Activated naive CD4-positive, alpha-beta T cell treated with anti-CD3 and anti-CD28 coated beads, Interleukin-2, amount 10 ng/mL, durations not matched to agents 7 days and 5 days (primary cell): ENCODE measurements at regions not wholly inside any gene's neighbourhood (a gene's known extent, or its start where the extent isn't known, plus 50 kb on each side); places are given as distances from the start of the nearest gene placed in this dataset.

Experiments used
- CTCF ChIA-PET: fragments of 350-600 bp; sonication (Branson Sonifier 250); formaldehyde crosslinking; loops from one replicate; lab custom pipeline; 2021; ENCODE audit warnings: antibody characterized with exemption; lab: Charles Lee
- DNase-seq: peaks from one replicate; pipeline ENCODE4 v3.0.0-alpha.2; 2020
- H3K27ac Mint-ChIP-seq: one replicate; pipeline ENCODE4 v1.8.0; 2021; ENCODE audit warnings: mild to moderate bottlenecking, moderate library complexity, mixed read lengths
- H3K27me3 Mint-ChIP-seq: one replicate; pipeline ENCODE4 v1.8.0; 2021; ENCODE audit warnings: mild to moderate bottlenecking, mixed read lengths
- H3K36me3 Mint-ChIP-seq: one replicate; pipeline ENCODE4 v1.8.0; 2021; ENCODE audit warnings: mixed read lengths
- H3K4me1 Mint-ChIP-seq: one replicate; pipeline ENCODE4 v1.8.0; 2021; ENCODE audit warnings: mixed read lengths
- H3K4me3 Mint-ChIP-seq: one replicate; pipeline ENCODE4 v1.8.0; 2021; ENCODE audit warnings: mild to moderate bottlenecking, moderate library complexity, mixed read lengths
- H3K9me3 Mint-ChIP-seq: one replicate; pipeline ENCODE4 v1.8.0; 2021; ENCODE audit warnings: mixed read lengths

- Mint-ChIP-seq H3K4me1 (no peaks in the 10 kb centered on the region), H3K36me3 (no peaks in the 10 kb centered on the region), H3K27ac (no peak overlapping the region), H3K27me3 (no peaks in the 10 kb centered on the region), H3K4me3 (no peak overlapping the region), H3K9me3 (peaks cover 3% of the 10 kb centered on the region)
- CTCF ChIA-PET, result no interaction called here
- DNase-seq, result no peak
Measured at GRCh38 chr3:144756704-144757440, 785.2 kb downstream of the DIPK2A start.

DNA sequence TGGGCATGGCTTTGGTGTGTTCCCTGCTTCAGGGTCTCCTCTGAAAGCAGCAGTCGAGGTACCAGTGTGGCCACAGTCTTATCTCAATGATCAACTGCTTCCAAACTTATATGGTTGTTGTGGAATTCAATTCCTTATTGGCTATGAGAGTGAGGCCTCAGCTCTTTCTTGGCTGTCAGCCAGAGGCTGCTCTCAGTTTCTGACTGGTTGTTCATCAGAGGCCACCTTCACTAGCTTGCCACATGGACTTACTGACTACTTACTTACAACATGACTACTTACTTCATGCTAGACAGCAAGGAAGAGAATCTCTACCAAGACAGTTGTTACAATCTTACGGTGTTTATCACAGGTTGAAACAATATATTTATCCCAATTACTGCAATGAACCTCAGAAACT lies 789.2 kb downstream of the DIPK2A start:
- Mint-ChIP-seq H3K27ac (no peak overlapping the region), H3K9me3 (peaks cover 3% of the 10 kb centered on the region)
- CTCF ChIA-PET, result no interaction called here

GRCh38 chr3:144762091-144762490 lies 790.5 kb downstream of the DIPK2A start:
- CTCF ChIA-PET, result no interaction called here
- no peaks in the 10 kb centered on the region for H3K36me3 Mint-ChIP-seq
- H3K27me3 Mint-ChIP-seq, result no peaks in the 10 kb centered on the region
- no peak for DNase-seq
- no peak overlapping the region for H3K4me3 Mint-ChIP-seq
- H3K4me1 Mint-ChIP-seq, result no peaks in the 10 kb centered on the region
- H3K9me3 Mint-ChIP-seq, result peaks cover 3% of the 10 kb centered on the region
- no peak overlapping the region for H3K27ac Mint-ChIP-seq

More for the DNA sequence above, 789.2 kb downstream of the DIPK2A start:
- H3K27me3 Mint-ChIP-seq, result no peaks in the 10 kb centered on the region
- H3K36me3 Mint-ChIP-seq, result no peaks in the 10 kb centered on the region
- H3K4me3 Mint-ChIP-seq, result no peak overlapping the region
- H3K4me1 Mint-ChIP-seq, result no peaks in the 10 kb centered on the region
- DNase-seq, result no peak

GRCh38 chr3:144763878-144764454 lies 792.3 kb downstream of the DIPK2A start:
- H3K9me3 Mint-ChIP-seq, result no peaks in the 10 kb centered on the region
- H3K27ac Mint-ChIP-seq, result no peak overlapping the region
- H3K4me1 Mint-ChIP-seq, result no peaks in the 10 kb centered on the region
- no peaks in the 10 kb centered on the region for H3K36me3 Mint-ChIP-seq
- no peaks in the 10 kb centered on the region for H3K27me3 Mint-ChIP-seq
- CTCF ChIA-PET, result no interaction called here
- no peak overlapping the region for H3K4me3 Mint-ChIP-seq
- no peak for DNase-seq

- DNase-seq, result no peak
- CTCF ChIA-PET, result no interaction called here
- Mint-ChIP-seq H3K9me3 (no peaks in the 10 kb centered on the region), H3K36me3 (no peaks in the 10 kb centered on the region), H3K27me3 (no peaks in the 10 kb centered on the region), H3K27ac (no peak overlapping the region), H3K4me1 (no peaks in the 10 kb centered on the region), H3K4me3 (no peak overlapping the region)
Measured at GRCh38 chr3:144770281-144770680, 798.7 kb downstream of the DIPK2A start.

GRCh38 chr3:144770915-144771351 lies 799.3 kb downstream of the DIPK2A start:
- Mint-ChIP-seq H3K4me3 (no peak overlapping the region), H3K27me3 (no peaks in the 10 kb centered on the region), H3K27ac (no peak overlapping the region), H3K9me3 (no peaks in the 10 kb centered on the region), H3K36me3 (no peaks in the 10 kb centered on the region), H3K4me1 (no peaks in the 10 kb centered on the region)
- no peak for DNase-seq
- CTCF ChIA-PET, result no interaction called here

DNA sequence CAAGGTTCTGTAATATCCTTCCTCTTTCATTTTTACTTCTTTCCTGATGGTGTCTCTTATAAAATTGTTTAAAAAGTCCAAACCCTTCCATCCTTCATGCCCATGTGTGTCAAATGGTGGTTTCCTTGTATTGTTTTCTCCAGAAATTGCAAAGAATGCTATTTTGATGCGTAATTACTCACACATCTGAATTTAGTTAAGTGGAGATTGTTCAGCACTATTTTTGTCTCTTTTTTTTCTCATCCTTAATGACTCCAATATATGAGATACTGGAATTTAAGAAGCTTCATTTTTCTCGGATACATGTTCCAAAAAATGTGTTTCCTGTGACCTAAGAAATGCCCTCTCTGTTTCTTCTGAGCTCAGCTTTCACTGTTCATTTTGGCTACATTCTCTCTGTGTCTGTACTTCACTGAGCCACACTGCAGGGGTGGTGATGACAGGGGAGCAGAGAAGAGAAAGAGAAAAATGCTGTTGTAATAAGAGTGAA lies 799.8 kb downstream of the DIPK2A start:
- Mint-ChIP-seq H3K27ac (no peak overlapping the region), H3K27me3 (no peaks in the 10 kb centered on the region), H3K4me1 (no peaks in the 10 kb centered on the region), H3K9me3 (no peaks in the 10 kb centered on the region), H3K36me3 (no peaks in the 10 kb centered on the region), H3K4me3 (no peak overlapping the region)
- DNase-seq, result no peak
- CTCF ChIA-PET, result no interaction called here

- CTCF ChIA-PET, result no interaction called here
- Mint-ChIP-seq H3K9me3 (no peaks in the 10 kb centered on the region), H3K4me1 (no peaks in the 10 kb centered on the region), H3K27ac (no peak overlapping the region), H3K4me3 (no peak overlapping the region), H3K27me3 (no peaks in the 10 kb centered on the region), H3K36me3 (no peaks in the 10 kb centered on the region)
- DNase-seq, result no peak
Measured at GRCh38 chr3:144772372-144772771, 800.7 kb downstream of the DIPK2A start.

DNA sequence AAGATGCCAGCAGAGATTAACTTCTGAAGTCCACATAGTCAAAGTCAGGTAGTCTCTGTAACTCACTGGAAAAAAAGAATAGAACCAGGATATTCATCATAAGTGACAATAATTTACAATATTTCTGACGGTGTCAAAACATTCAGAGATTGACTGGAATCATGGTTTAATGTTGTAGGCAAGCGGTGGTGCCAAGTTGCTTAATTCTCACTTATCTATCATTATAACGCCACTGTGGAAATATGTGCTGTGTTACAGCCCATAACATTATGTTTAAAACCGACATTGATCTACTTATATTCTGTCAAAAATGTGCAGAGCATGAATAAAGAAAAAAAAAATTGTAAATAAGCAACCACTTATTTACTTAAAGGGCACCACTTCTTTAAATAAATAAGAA lies 801.7 kb downstream of the DIPK2A start:
- Mint-ChIP-seq H3K4me3 (no peak overlapping the region), H3K9me3 (no peaks in the 10 kb centered on the region)
- CTCF ChIA-PET, result no interaction called here

DNA sequence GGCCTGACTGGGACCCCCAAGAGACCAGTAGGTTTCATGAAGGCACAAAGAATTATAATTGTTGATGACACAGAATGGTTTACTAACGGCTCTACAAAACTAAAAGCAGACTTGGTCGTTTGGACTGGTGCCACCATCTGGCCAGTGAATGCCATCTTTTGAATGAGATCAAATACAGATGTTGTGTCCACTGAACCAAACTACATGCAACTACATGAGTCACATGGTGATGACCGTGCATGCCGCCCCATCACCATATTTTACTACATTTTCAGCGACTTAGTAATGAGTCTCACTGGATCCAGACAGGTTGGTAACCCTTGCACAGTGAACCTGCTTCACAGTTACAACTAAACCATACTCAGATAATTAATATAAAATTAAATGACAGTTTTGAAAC lies 803.3 kb downstream of the DIPK2A start:
- Mint-ChIP-seq H3K4me3 (no peak overlapping the region), H3K27me3 (no peaks in the 10 kb centered on the region)
- CTCF ChIA-PET, result no interaction called here

More for the DNA sequence above, 801.7 kb downstream of the DIPK2A start:
- DNase-seq, result no peak
- Mint-ChIP-seq H3K27me3 (no peaks in the 10 kb centered on the region), H3K4me1 (no peaks in the 10 kb centered on the region), H3K36me3 (no peaks in the 10 kb centered on the region), H3K27ac (no peak overlapping the region)

DNA sequence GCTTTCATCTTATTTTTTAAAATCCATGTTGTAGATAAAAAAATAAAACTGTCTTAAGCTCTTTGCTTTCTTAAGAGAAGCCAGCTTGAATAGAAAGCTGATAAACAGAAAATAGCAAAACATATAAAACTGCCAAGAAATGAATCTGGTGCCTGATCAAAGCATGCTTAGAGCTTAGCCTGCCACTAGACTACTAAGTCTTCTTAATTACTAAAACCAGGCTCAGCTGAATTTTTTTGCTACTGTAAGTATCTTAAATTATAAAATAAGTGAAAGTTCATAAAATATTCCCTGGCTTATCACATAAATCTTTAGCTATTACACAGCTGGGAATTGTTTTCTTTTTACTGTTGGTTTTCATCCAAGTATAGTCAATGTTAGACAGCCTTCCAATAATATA lies 803.9 kb downstream of the DIPK2A start:
- DNase-seq, result no peak
- H3K4me3 Mint-ChIP-seq, result no peak overlapping the region

More for the DNA sequence above, 803.3 kb downstream of the DIPK2A start:
- Mint-ChIP-seq H3K36me3 (no peaks in the 10 kb centered on the region), H3K9me3 (no peaks in the 10 kb centered on the region), H3K27ac (no peak overlapping the region), H3K4me1 (no peaks in the 10 kb centered on the region)
- no peak for DNase-seq

DNA sequence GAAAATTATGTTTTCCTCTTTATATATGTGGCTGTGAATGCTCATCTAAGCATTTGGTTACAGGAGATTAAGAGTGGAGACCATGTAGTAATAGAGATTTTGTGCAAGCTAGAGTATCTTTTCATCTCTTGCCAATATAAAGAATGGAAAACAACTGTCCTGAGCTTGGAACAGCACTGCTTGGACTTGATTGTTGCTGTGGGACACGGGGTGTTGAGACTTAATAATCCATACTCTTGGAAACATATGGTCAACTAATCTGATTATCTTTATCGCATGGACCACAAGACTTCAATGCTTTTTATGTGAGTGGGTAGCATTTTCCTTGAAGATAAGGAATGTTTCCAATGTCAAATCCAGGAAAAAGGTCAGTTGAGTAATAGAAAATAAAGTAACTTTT lies 806.3 kb downstream of the DIPK2A start:
- Mint-ChIP-seq H3K27ac (no peak overlapping the region), H3K4me3 (no peak overlapping the region), H3K4me1 (no peaks in the 10 kb centered on the region), H3K27me3 (no peaks in the 10 kb centered on the region), H3K9me3 (no peaks in the 10 kb centered on the region), H3K36me3 (no peaks in the 10 kb centered on the region)
- CTCF ChIA-PET, result no interaction called here
- no peak for DNase-seq

More for the DNA sequence above, 803.9 kb downstream of the DIPK2A start:
- H3K27me3 Mint-ChIP-seq, result no peaks in the 10 kb centered on the region
- H3K27ac Mint-ChIP-seq, result no peak overlapping the region
- CTCF ChIA-PET, result no interaction called here
- H3K36me3 Mint-ChIP-seq, result no peaks in the 10 kb centered on the region
- no peaks in the 10 kb centered on the region for H3K9me3 Mint-ChIP-seq
- no peaks in the 10 kb centered on the region for H3K4me1 Mint-ChIP-seq

DNA sequence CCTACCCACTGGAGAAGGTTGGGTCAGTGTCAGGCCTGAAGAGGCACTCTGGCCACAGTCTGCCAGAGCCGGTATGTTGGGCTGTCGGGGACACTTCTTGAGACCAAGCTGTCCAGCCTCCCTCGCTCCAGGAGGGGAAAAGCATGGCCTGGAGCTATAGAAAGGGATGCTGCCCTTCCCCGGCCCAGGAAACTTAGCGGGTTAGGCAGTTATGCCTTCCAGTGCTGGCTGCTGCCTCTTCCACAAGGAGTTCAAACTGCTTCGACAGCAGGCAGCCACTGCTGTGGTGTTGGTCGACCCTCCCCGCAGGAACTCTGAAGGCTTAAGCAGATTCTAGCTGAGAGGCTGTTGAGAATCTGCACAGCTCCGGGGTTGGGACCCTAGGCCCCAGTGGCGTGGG lies 819.4 kb downstream of the DIPK2A start:
- Mint-ChIP-seq H3K27me3 (no peaks in the 10 kb centered on the region), H3K27ac (no peak overlapping the region), H3K9me3 (peaks cover under 1% of the 10 kb centered on the region), H3K36me3 (no peaks in the 10 kb centered on the region), H3K4me3 (no peak overlapping the region), H3K4me1 (no peaks in the 10 kb centered on the region)
- CTCF ChIA-PET, result no interaction called here
- DNase-seq, result no peak

DNA sequence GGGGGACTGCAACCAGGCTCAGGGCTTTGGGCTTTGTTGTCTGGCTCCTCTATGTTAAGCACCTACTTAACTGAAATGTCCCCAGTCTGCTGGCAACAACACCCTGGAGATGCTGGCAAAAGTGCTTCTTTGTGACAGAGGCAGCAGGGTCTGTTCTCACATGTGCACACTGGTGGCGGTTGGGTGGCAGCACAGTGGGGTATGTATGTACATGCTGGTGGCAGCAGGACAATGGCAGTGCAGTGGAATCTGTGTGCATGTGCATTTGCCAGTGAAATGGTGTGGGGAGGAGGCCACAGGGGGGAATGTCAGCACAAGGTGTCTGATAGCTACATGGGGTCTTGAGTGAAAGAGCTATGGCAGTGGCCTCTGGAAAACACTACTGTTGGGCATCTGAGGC lies 830.3 kb downstream of the DIPK2A start:
- H3K4me3 Mint-ChIP-seq, result no peak overlapping the region
- no peaks in the 10 kb centered on the region for H3K9me3 Mint-ChIP-seq
- DNase-seq, result no peak
- H3K4me1 Mint-ChIP-seq, result no peaks in the 10 kb centered on the region
- CTCF ChIA-PET, result no interaction called here
- no peaks in the 10 kb centered on the region for H3K36me3 Mint-ChIP-seq
- H3K27me3 Mint-ChIP-seq, result no peaks in the 10 kb centered on the region
- H3K27ac Mint-ChIP-seq, result no peak overlapping the region

DNA sequence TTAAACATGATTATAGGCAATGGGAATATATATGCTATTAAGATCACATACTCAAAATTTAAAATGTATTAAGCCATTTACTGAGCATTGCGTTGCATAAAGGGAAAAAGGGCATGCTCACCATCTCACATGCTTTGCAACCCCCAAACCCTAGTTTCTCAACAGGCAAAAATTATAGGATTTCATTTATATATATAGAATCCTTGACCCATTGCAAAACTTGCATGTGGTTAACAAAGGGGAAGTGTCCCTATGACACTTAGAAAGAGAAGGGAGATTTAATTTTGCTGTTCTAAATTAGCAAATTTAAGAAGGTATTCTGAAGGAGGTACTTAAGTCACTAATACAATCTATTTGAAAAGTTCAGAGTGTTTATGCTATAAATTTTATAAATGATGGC lies 837.8 kb downstream of the DIPK2A start:
- H3K27me3 Mint-ChIP-seq, result no peaks in the 10 kb centered on the region
- no peaks in the 10 kb centered on the region for H3K36me3 Mint-ChIP-seq
- H3K9me3 Mint-ChIP-seq, result no peaks in the 10 kb centered on the region
- H3K27ac Mint-ChIP-seq, result no peak overlapping the region
- no peaks in the 10 kb centered on the region for H3K4me1 Mint-ChIP-seq
- DNase-seq, result no peak
- CTCF ChIA-PET, result no interaction called here
- H3K4me3 Mint-ChIP-seq, result no peak overlapping the region
